NAMALWA (cell line): ENCODE measurements at regions not wholly inside any gene's neighbourhood (a gene's known extent, or its start where the extent isn't known, plus 50 kb on each side); places are given as distances from the start of the nearest gene placed in this dataset.

ENCODE experiments used
- DNase-seq: peaks from one replicate; pipeline ENCODE4 v3.0.0-alpha.2; 2015; ENCODE audit warnings: low spot score

DNA sequence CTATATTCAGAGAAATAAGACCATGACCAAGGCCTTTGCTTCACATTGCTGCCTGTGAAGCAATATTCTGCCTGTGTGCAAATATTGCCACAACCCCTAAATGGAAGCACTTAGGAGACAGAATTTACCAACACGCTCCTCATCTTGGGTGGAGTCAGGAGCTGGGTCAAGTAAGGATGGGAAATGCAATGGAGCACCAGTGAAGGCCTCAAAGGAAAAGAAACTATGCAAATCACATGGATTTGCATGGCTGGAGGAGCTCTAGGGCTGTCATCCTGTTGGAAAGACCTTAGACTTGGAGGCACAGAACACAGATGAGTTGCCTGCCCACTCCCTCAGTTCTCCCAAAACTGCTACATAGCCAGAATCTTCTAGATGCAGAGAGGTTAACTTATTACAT, 435.5 kb downstream of the SIPA1L2 start:
- DNase-seq: no peak

DNA sequence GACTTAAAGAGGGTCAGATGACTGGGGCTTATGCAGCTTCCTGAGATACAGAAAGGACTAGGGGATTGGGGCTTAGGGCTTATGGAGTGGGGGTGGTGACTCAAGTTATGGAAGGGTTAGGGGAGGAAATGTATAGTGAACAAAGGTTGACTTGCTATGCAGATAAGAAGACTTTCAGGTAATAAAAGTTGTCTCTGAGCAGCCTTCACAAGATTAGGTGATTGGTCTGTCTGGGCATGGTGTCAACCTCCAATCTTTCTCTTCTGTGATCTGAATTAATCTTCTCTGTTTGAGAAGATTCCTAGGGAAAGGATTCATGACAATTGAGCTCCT, 436.5 kb downstream of the SIPA1L2 start:
- no peak for DNase-seq

- no peak for DNase-seq
Measured at GRCh38 chr1:232192781-232193450, 437.0 kb downstream of the SIPA1L2 start.

GRCh38 chr1:232191560-232191959, 438.4 kb downstream of the SIPA1L2 start:
- no peak for DNase-seq

DNA sequence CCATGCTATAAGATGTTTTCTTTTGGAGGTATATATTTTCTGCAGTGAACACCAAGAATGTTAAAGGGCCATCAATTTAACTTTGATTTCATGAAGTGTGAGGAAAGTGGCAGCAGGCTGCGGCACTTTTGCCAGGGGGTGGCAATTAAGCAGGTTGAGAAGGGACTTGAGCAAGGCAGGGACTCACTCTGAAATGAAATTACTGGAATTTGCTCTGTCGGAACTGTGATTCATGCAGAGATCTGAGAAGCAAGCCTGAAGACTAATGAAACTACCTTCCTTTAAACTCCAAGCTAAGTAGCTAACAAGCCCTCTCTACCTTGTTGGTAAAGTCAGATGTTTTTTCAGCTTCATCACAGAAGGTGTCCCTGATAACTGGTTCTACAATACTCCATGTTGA, 441.6 kb downstream of the SIPA1L2 start:
- DNase-seq: no peak

DNA sequence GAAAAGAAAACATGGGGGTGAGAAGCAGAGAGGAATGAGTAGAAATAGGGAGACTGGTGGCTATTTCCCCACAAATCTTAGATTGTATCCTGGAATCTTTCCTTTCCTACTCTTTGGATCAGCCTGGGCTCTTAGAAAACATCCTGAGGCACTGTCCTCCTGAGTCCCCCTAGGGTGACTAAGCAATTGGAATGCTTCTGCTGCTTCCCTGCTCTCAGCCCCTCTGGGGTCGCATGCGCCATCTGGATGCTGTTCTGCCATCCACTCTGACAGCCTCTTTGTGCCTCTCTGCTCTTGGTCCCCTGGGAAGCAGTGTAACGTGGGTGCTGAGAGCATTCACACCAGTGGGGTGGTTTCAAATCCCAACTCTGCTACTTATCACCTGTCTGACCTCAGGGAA, 443.0 kb downstream of the SIPA1L2 start:
- DNase-seq: no peak

GRCh38 chr1:232184561-232185530, 445.1 kb downstream of the SIPA1L2 start:
- no peak for DNase-seq

- no peak for DNase-seq
Measured at GRCh38 chr1:232183802-232184201, 446.1 kb downstream of the SIPA1L2 start.

DNA sequence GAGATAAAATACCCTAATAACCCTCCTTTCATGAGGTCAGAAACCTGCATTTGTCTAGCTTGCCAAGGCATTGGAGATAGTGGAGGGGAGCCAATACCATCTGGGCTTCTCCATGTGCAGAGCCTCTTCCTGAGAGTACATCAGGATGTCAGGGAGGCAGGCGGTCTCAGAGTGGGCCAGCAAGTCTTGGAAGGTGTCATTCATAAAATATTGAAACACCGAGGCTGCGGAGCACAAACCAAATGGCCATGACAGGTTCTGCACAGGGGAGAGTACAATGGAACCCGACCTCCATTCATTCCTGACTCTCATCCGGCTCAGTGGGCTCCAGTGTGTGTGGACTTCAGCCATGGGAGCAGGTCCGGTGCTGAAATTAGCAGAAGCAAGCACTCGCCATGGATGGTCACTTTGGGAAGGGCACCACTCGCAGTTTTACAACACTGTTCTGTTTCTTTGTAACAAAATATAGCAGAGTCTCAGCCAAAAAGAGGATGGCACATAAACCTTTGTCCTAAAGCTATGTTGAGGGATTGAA, 446.6 kb downstream of the SIPA1L2 start:
- DNase-seq: no peak

DNA sequence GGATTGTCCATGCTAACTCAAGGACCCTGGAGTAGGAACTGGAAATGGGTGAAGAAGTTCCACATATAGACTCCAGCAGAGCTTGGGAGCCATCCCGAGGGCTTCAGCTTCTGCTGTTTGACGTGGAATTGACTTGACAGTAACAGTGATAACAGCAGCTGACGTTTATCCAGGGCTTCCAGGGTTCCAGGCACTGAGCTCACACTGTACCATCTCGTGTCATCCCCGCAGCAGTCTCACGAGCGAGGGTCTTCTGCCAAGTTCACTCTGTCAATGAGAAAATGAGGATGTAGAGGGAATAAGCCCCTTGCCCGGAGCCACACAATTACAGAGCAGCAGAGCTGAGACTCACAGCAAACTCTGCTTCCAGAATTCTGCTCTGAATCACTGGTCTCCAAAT, 447.7 kb downstream of the SIPA1L2 start:
- DNase-seq: no peak

GRCh38 chr1:232180779-232181136, 449.2 kb downstream of the SIPA1L2 start:
- no peak for DNase-seq

- no peak for DNase-seq
Measured at GRCh38 chr1:232179896-232180778, 449.8 kb downstream of the SIPA1L2 start.

DNA sequence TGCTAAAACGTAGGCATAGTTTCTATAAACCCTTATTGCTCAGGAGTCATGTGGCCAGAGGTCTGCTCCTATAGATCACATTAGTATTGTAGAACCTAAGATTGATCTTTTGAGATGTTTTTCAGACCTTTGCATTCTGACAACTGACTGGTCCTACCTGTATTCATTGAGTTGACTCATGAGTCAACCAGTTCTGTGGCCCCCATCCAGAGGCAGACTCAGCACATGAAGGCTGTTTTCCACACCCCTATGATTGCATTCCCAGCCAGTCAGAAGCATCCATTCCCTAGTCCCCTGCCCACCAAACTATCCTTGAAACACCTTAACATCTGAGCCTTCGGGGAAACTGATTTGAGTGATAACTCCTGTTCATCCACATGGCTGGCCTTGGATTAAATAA, 451.7 kb downstream of the SIPA1L2 start:
- DNase-seq: no peak

- no peak for DNase-seq
Measured at GRCh38 chr1:232177438-232177837, 452.5 kb downstream of the SIPA1L2 start.

- DNase-seq: no peak
Measured at GRCh38 chr1:232176222-232176621, 453.7 kb downstream of the SIPA1L2 start.

GRCh38 chr1:232174306-232174705, 455.6 kb downstream of the SIPA1L2 start:
- no peak for DNase-seq

DNA sequence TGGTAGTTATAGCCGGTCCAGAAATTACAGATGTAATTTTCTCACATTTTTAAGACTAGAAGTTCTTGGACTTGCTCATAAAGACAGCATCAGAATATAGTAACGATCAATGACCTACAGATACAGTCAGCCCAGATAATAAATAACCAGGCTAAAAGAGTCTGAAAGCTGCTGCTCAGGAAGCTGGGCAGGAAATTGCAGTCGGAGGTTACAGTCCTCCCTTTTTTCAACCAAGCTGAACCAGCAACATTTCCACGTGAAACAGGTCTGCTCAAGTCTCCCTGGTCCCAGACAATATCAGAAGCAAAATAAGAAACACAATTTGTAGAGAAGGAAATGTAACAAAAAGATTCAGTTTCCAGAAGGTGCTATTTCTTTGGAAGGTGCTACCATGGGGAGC, 457.4 kb downstream of the SIPA1L2 start:
- DNase-seq: no peak

- DNase-seq: no peak
Measured at GRCh38 chr1:232170909-232171308, 459.0 kb downstream of the SIPA1L2 start.

DNA sequence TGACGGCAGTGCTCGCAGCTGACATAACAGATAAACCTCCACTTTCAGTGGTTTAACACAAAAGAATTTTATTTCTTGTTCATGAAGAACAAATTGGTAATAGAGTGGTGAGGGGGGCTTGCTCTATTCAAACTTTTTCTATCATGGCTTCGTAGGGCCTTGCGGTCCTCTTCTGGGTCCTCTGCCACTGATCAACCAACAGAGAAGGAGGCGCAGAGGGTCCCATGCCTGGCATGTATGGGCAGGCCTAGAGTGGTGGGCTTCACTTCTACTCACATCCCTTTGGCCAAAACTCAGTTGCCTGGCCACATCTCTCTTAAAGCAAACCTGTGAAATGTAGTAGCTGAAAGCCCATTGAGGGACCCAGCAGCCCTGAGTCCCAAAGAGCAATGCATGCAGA, 460.5 kb downstream of the SIPA1L2 start:
- no peak for DNase-seq

DNA sequence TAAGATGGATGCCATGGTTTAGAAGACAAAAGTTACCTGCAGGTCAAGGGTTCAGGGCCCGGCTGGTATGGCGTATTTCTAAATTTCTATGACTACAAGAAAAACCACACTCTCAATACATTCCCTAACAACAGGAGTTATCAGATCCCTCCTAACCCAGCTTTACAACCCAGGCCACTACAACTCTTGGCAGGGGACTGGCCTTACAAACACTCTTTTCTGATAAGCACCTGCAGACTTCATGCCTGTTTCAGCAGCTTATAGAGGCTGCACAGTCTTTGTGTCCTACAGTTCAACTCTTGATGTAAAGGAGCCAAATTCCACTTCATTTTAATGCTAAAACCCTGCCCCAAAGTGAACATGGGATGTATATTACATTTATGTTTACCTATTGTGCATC, 461.4 kb downstream of the SIPA1L2 start:
- no peak for DNase-seq

- DNase-seq: no peak
Measured at GRCh38 chr1:232166942-232167341, 463.0 kb downstream of the SIPA1L2 start.
